Tibial artery (tissue), 4 donors: ENCODE measurements at regions not wholly inside any gene's neighbourhood (a gene's known extent, or its start where the extent isn't known, plus 50 kb on each side); places are given as distances from the start of the nearest gene placed in this dataset.

Experiments used
- DNase-seq, 2 donors: peaks; one replicate each; pipeline ENCODE4 v3.0.0-alpha.2; 2019
- H3K27ac ChIP-seq, 2 donors: fragments of 200-600 bp; sonication (generic) in 1 of 2; 1 replicate in 1 of 2; 2 replicates in 1 of 2; pipeline ENCODE4 v1.5.1; 2018 to 2019; ENCODE audit warnings: mild to moderate bottlenecking in 1 of 2
- H3K27me3 ChIP-seq, 2 donors: fragments of 200-600 bp; sonication (generic) in 1 of 2; one replicate each; pipeline versions ENCODE4 v1.5.1 to v1.6.0; 2016 to 2019
- H3K36me3 ChIP-seq, 3 donors: fragments of 200-600 bp; sonication (generic) in 2 of 3; one replicate each; pipeline ENCODE4 v1.5.1; 2016 to 2019; ENCODE audit warnings: mild to moderate bottlenecking in 2 of 3
- H3K4me1 ChIP-seq, 4 donors: fragments of 200-600 bp; sonication (generic) in 2 of 4; 1 replicate in 3 of 4; 2 replicates in 1 of 4; pipeline ENCODE4 v1.5.1; 2016 to 2019
- H3K4me3 ChIP-seq, 2 donors: fragments of 200-600 bp; sonication (generic) in 1 of 2; 1 replicate in 1 of 2; 2 replicates in 1 of 2; pipeline ENCODE4 v1.5.1; 2018 to 2019; ENCODE audit warnings: mild to moderate bottlenecking in 2 of 2
- H3K9me3 ChIP-seq, 3 donors: fragments of 200-600 bp; sonication (generic) in 1 of 3; one replicate each; pipeline ENCODE4 v1.5.1; 2016 to 2019
- intact Hi-C: fragments of 100-400 bp; cut with DNase I; formaldehyde crosslinking; loops from one replicate; pipeline ENCODE4 v1.15.0; 2023; ENCODE audit warnings: low total_unique reads
- TF ChIP-seq, protein P1 (sequence below), 2 experiments: fragments of 200-600 bp in 1 of 2; fragments of 450-650 bp in 1 of 2; IDR thresholded peaks; one replicate each; pipeline ENCODE4 v1.5.1; 2017 to 2019; ENCODE audit warnings: antibody characterized with exemption in 2 of 2, mild to moderate bottlenecking in 1 of 2, moderate library complexity in 1 of 2

DNA sequence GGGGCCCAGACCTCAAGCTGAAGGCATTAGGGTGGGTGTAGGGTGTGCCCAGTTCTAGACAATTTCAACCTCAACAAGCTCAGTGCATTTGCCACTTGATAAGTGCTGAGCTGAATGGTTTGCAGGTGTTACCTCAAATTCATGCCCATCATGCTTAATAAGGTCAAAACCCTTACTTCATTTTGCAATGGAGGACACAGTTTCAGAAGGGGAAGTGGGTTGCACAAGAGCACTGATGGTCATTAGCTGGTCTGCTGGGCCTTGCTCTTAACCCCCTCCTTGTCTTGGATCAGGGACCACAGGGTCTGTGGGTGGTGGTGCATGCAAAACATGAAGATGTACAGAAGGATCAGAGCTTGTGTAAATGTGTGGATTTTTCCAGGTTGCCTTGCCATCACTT lies 71.0 kb upstream of the SIRPA start:
- H3K36me3 ChIP-seq = no peaks in the 10 kb centered on the region
- peaks cover 0 to 17% (median 9%) of the 10 kb centered on the region in 3 donors for H3K9me3 ChIP-seq
- DNase-seq = no peak
- H3K27me3 ChIP-seq = no peaks in the 10 kb centered on the region
- H3K27ac ChIP-seq = no peak overlapping the region
- TF ChIP-seq, protein P1, sequence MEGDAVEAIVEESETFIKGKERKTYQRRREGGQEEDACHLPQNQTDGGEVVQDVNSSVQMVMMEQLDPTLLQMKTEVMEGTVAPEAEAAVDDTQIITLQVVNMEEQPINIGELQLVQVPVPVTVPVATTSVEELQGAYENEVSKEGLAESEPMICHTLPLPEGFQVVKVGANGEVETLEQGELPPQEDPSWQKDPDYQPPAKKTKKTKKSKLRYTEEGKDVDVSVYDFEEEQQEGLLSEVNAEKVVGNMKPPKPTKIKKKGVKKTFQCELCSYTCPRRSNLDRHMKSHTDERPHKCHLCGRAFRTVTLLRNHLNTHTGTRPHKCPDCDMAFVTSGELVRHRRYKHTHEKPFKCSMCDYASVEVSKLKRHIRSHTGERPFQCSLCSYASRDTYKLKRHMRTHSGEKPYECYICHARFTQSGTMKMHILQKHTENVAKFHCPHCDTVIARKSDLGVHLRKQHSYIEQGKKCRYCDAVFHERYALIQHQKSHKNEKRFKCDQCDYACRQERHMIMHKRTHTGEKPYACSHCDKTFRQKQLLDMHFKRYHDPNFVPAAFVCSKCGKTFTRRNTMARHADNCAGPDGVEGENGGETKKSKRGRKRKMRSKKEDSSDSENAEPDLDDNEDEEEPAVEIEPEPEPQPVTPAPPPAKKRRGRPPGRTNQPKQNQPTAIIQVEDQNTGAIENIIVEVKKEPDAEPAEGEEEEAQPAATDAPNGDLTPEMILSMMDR (IDR thresholded peaks at IDR 0.05) = no peak
- H3K4me1 ChIP-seq = peaks cover 0 to 13% (median 0%) of the 10 kb centered on the region in 4 donors
- no peak overlapping the region for H3K4me3 ChIP-seq
- intact Hi-C loops = no loop called here

DNA sequence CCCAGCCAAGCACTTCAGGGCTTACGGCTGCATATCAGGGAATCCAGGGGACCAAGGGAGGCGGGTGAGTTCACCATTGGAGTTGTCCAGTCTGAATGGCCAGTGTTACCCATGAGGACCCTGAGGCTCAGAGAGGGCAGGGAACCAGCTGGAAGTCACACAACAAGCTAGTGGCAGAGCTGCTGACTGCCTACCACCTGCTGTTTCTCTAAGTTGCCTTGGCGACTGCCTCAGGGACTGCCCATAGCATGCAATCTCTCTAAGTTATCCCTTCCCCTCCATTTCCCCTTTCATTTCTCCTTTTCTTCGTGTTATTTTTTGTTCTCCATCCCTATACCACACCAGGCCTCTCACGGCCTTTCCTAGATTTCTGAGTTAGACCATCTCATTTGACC lies 71.8 kb upstream of the SIRPA start:
- H3K9me3 ChIP-seq = peaks cover 0 to 17% (median 9%) of the 10 kb centered on the region in 3 donors
- TF ChIP-seq, protein P1 (IDR thresholded peaks at IDR 0.05) = no peak
- H3K27ac ChIP-seq = no peak overlapping the region
- H3K27me3 ChIP-seq = no peaks in the 10 kb centered on the region
- no peak overlapping the region for H3K4me3 ChIP-seq
- no peak for DNase-seq
- intact Hi-C loops = no loop called here
- peaks cover 0 to 19% (median 0%) of the 10 kb centered on the region in 4 donors for H3K4me1 ChIP-seq
- H3K36me3 ChIP-seq = no peaks in the 10 kb centered on the region

DNA sequence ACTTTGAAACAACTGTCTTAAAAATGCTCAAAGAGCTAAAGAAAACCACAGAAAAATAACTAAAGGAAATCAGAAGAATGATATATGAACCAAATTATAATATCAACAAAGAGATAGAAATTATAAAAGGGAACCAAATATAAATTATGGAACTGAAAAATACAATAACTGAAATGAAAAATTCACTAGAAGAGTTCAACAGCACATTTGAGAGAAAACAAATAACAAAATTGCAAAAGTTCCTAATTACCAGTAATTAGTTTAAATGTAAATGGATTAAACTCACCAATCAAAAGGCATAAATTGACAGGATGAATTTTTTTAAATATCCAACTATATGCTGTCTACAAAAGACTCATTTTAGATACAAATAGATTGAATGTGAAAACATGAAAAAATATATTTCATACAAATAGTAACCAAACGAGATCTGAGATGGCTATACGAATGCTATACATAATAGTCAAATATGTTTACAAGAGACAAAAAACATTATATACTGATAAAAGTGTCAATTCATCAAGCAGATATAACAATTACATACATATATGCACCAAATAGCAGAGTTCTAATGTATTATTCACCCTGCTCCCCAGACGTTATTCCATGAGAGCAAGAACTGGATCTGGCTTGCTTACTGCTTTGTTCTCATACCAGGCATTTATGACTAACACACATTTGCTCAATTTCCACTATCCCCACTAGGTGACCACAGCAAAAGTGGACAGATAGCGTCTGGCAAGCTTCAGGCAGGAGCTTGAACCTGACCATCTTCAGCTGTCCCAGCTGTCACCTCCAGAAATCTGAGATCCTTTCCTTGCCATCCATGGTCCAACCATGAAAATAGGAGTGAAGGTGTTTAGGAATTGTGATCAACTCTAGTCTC lies 72.4 kb upstream of the SIRPA start:
- peaks cover 0 to 20% (median 1%) of the 10 kb centered on the region in 4 donors for H3K4me1 ChIP-seq
- intact Hi-C loops = no loop called here

DNA sequence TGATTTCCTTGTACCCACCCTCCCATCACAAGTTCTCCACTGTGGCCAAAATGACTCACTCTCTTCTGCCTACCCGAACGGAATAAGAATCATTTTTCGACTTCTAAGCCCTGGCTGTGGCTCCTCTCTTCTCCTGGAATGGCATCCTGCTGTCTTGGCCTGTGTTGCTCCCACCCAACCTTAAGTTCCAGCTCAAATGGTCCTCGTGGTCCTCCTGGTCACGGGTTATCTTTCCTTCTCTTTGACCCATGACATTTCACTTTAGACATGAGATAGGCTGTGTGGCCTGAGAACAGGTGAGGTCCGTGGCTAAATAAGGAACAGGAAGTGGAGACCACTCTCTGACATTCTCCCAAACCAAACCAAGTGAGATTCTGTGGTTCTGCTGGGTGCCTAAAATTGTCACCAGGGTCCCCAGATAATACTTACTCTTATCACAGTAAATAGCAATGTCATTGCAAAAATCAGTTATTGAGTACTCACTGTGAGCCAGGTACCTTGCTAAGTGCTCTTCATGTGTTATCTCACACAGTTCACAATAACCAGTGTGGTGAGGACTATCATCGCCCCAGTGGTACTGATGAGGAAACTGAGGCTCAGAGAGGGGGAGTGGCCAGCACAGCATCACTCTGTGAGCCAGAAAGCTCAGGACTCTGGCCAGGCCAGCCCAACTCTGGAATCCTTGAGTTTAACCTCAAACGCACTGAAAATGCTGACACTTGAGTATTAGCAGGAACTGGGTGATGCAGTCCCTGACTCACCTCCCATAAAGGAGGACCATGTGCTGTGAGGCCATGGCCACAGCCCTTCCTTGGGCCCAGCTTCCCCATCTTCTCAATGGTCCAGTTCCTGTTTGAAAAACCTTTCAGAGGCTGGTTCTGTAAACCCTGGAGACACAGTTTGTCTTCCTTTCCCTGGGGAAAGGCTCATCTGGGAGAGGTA lies 74.8 kb upstream of the SIRPA start:
- Histone ChIP-seq H3K27ac (no peak overlapping the region), H3K4me3 (no peak overlapping the region), H3K9me3 (peaks cover 0 to 17% (median 9%) of the 10 kb centered on the region in 3 donors), H3K36me3 (no peaks in the 10 kb centered on the region), H3K4me1 (peaks cover 0 to 42% (median 24%) of the 10 kb centered on the region in 4 donors), H3K27me3 (no peaks in the 10 kb centered on the region)
- TF ChIP-seq, protein P1 (IDR thresholded peaks at IDR 0.05) = no peak
- DNase-seq = peak; percentile 41 to 68
- intact Hi-C loops = no loop called here

More for the DNA sequence above, 72.4 kb upstream of the SIRPA start:
- TF ChIP-seq, protein P1 (IDR thresholded peaks at IDR 0.05) = no peak
- DNase-seq = peak in 1 of 2 donors; percentile 1
- H3K36me3 ChIP-seq = no peaks in the 10 kb centered on the region
- H3K9me3 ChIP-seq = peaks cover 0 to 17% (median 9%) of the 10 kb centered on the region in 3 donors
- no peaks in the 10 kb centered on the region for H3K27me3 ChIP-seq
- no peak overlapping the region for H3K4me3 ChIP-seq
- H3K27ac ChIP-seq = no peak overlapping the region

DNA sequence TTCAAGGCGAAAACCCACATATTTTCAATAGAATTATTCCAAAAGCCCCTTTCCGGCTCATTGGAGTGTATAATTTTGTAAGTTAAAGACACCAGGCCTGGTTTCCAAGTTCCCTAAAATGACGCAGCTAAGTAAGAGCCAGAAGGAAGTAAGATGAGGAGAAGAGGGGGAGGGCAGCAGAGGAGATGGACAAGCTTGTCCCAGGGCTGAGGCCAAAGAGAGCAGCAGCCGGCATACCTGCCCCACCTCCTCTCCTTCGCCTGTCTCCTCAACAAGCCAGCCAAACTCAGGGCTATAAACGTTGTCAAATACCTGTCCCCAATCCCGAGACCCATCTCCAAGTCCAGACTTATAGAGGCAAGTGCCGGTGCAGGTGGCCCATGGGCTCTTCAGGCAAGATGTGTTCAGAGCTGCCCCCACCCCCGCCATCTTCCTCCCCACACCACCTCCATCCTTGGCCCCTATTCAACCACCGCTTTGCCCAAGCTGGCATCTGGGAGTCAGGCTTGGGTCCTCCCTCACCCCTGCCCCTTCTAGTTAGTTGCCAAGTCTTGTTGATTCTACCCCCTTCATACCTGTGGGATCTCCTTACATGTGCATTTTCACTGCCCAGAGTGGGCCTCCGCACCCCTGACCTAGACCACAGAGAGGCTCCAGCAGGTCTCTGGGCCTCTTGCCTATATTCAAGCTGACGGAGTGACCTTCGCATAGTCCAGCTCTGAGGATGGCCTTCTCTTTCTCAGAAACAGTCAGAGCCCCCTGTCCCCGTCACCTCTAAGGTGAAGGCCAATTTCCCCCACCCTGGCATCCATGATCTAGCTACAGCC lies 75.7 kb upstream of the SIRPA start:
- peaks cover 0 to 17% (median 9%) of the 10 kb centered on the region in 3 donors for H3K9me3 ChIP-seq
- intact Hi-C loops = loop anchor here (5.0 kb wide), 1 partner anchor 73 kb away; no protein-coding TSS in a partner anchor
- DNase-seq = peak; percentile 18 to 59
- no peak overlapping the region for H3K4me3 ChIP-seq
- TF ChIP-seq, protein P1 (IDR thresholded peaks at IDR 0.05) = no peak
- H3K27me3 ChIP-seq = no peaks in the 10 kb centered on the region
- peaks cover 0 to 50% (median 32%) of the 10 kb centered on the region in 4 donors for H3K4me1 ChIP-seq
- H3K36me3 ChIP-seq = no peaks in the 10 kb centered on the region
- peak overlapping the region; percentile 15 to 20 for H3K27ac ChIP-seq
